ENCODE measurements at regions not wholly inside any gene's neighbourhood (a gene's known extent, or its start where the extent isn't known, plus 50 kb on each side); places are given as distances from the start of the nearest gene placed in this dataset.

- ATAC-seq, result no peak
- Histone ChIP-seq H4K20me1 (ENCODE audit: insufficient read depth) (no peaks in the 10 kb centered on the region), H3K9me3 (ENCODE audit: control insufficient read depth in 1 of 2, insufficient read depth in 1 of 2, low read depth in 1 of 2, low read length in 2 of 2) (no peaks in the 10 kb centered on the region), H3K27ac (ENCODE audit: low read depth, low read length) (no peak overlapping the region), H3K4me3 (replicated peaks in 1 of 2; ENCODE audit: low read depth in 1 of 2, low read length in 2 of 2) (no peak overlapping the region), H3K27me3 (ENCODE audit: insufficient read depth, low read length) (no peaks in the 10 kb centered on the region), H2AFZ (ENCODE audit: low read depth, low read length, poor library complexity, severe bottlenecking) (no peak overlapping the region), H3K4me2 (ENCODE audit: low read length) (no peak overlapping the region), H3K36me3 (ENCODE audit: control insufficient read depth in 1 of 2, insufficient read depth in 2 of 2, low read length in 2 of 2) (no peaks in the 10 kb centered on the region), H3K9ac (ENCODE audit: low read length) (no peak overlapping the region), H3K9me2 (ENCODE audit: insufficient read depth) (no peaks in the 10 kb centered on the region), H3K79me2 (ENCODE audit: insufficient read depth, low read length) (no peaks in the 10 kb centered on the region), H3K4me1 (ENCODE audit: control insufficient read depth in 1 of 2, insufficient read depth in 2 of 2, low read length in 2 of 2) (no peaks in the 10 kb centered on the region)
- intact Hi-C loops (cut with micrococcal nuclease), result no loop called here
- no peak for DNase-seq (ENCODE audit: low read depth, low spot score)
- TF ChIP-seq REST (IDR thresholded peaks at IDR 0.05; ENCODE audit: low read depth), result no peak
- no peak for TF ChIP-seq POLR2A (IDR thresholded peaks at IDR 0.05; ENCODE audit: borderline replicate concordance, extremely low read depth, insufficient read depth, insufficient read length)
- no peak for TF ChIP-seq FOSL1 (IDR thresholded peaks at IDR 0.05; ENCODE audit: low read depth)
- TF ChIP-seq ZBTB33 (IDR thresholded peaks at IDR 0.05; ENCODE audit: extremely low read depth, insufficient replicate concordance, low read length), result no peak
- BruUV-seq (replicated peaks), result no TSS peak
- ChIA-PET RAD21 (ENCODE audit: low non-redundant PET in 1 of 2, low total read pairs in 2 of 2, uncharacterized antibody in 2 of 2, unreplicated experiment in 2 of 2) (no interaction called here), CTCF (interaction anchor here (1.4 to 1.5 kb wide), 2 partner anchors 41 to 370 kb away, joined by 4 read pairs; no protein-coding TSS in a partner anchor), POLR2A (no interaction called here)
These were observed 88.0 kb upstream of the PRSS58 start for GRCh38 chr7:142345811-142346210.

Data from HCT116 (cell line).